SU-DHL-6 (cell line): ENCODE measurements at regions not wholly inside any gene's neighbourhood (a gene's known extent, or its start where the extent isn't known, plus 50 kb on each side); places are given as distances from the start of the nearest gene placed in this dataset.

ENCODE experiments used
- H2AFZ ChIP-seq: fragments of 200-600 bp; sonication (generic); 2 replicates; pipeline ENCODE4 v1.6.1; 2014; ENCODE audit warnings: low read depth, mild to moderate bottlenecking, moderate library complexity, mixed read lengths, antibody characterized with exemption, low read length; ENCODE audit not compliant: severe bottlenecking
- H3F3A ChIP-seq: fragments of 200-600 bp; shearing (Covaris generic); 2 replicates; pipeline ENCODE4 v1.6.0; 2016; ENCODE audit warnings: antibody characterized with exemption, mild to moderate bottlenecking; ENCODE audit not compliant: insufficient read depth
- H3K27ac ChIP-seq: fragments of 200-600 bp; sonication (generic); 2 replicates; pipeline ENCODE4 v1.5.1; 2016; ENCODE audit warnings: low read depth, mild to moderate bottlenecking, low read length, moderate library complexity, mixed read lengths
- H3K27me3 ChIP-seq: fragments of 200-600 bp; sonication (generic), shearing (Covaris generic); 2 replicates; pipeline ENCODE4 v1.6.0; 2014; ENCODE audit warnings: mild to moderate bottlenecking, low read length
- H3K36me3 ChIP-seq: fragments of 200-600 bp; sonication (generic); 2 replicates; pipeline ENCODE4 v1.6.1; 2014; ENCODE audit warnings: mild to moderate bottlenecking, low read length, mixed read lengths
- H3K4me2 ChIP-seq: fragments of 300-600, 200-600 bp; shearing (Covaris generic), sonication (generic); 2 replicates; pipeline ENCODE4 v1.6.0; 2014; ENCODE audit warnings: low read length, low read depth, mild to moderate bottlenecking; ENCODE audit not compliant: poor library complexity, severe bottlenecking
- H3K4me3 ChIP-seq: fragments of 200-600 bp; sonication (generic); 2 replicates; pipeline ENCODE4 v1.5.1; 2014; ENCODE audit warnings: antibody characterized with exemption, low read length, mild to moderate bottlenecking, mixed read lengths; ENCODE audit not compliant: insufficient read depth, poor library complexity, severe bottlenecking
- H3K79me2 ChIP-seq: fragments of 200-600 bp; sonication (generic); 2 replicates; pipeline ENCODE4 v1.6.1; 2014; ENCODE audit warnings: mild to moderate bottlenecking, low read length, moderate library complexity; ENCODE audit not compliant: insufficient read depth
- H3K9ac ChIP-seq: fragments of 200-600 bp; sonication (generic); 2 replicates; pipeline ENCODE4 v1.7.0; 2014; ENCODE audit warnings: mild to moderate bottlenecking, low read length
- H3K9me2 ChIP-seq: fragments of 200-600 bp; sonication (generic); replicated peaks from 2 replicates; pipeline ENCODE4 v1.6.1; 2014; ENCODE audit warnings: low read length; ENCODE audit not compliant: insufficient read depth
- H3K9me3 ChIP-seq: fragments of 200-600 bp; sonication (generic); 2 replicates; pipeline ENCODE4 v1.6.1; 2014; ENCODE audit warnings: low read length, mixed read lengths; ENCODE audit not compliant: insufficient read depth
- H4K20me1 ChIP-seq: fragments of 200-600 bp; sonication (generic); 2 replicates; pipeline ENCODE4 v1.6.1; 2014; ENCODE audit warnings: low read depth, mild to moderate bottlenecking, antibody characterized with exemption, low read length, moderate library complexity, mixed read lengths
- EZH2phosphoT487 ChIP-seq: fragments of 200-600 bp; sonication (generic), shearing (Covaris generic); conservative IDR thresholded peaks from 2 replicates; pipeline ENCODE4 v1.6.1; 2018; ENCODE audit warnings: mild to moderate bottlenecking, antibody characterized with exemption, low read length, moderate library complexity, mixed read lengths
- TF ChIP-seq, protein P1 (sequence below): fragments of 200-600 bp; sonication (generic); IDR thresholded peaks from one replicate; pipeline ENCODE4 v1.5.1; 2017; ENCODE audit warnings: antibody characterized with exemption, mild to moderate bottlenecking, low read length, moderate library complexity; ENCODE audit not compliant: insufficient read depth, poor library complexity, severe bottlenecking

DNA sequence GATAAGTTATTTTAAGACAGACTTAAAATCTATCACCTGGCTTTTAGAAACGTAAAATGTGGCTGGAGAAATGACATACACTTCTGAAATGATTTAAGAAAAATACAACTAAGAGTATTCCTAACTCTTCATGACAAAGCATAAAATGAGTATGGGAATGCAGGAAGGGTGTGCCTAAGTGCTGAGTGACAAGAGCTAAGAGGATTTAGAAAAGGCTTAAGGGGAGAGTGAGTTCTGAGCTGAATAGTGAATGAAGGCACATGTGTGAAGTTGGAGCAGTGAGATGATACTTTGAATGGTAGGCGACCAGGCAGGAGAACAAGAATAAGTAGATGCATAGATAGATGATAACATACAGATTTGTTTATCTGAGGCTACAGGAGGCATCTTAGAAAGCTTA lies 458.3 kb upstream of the TENM3 start:
- H2AFZ ChIP-seq = no peak overlapping the region
- TF ChIP-seq, protein P1, sequence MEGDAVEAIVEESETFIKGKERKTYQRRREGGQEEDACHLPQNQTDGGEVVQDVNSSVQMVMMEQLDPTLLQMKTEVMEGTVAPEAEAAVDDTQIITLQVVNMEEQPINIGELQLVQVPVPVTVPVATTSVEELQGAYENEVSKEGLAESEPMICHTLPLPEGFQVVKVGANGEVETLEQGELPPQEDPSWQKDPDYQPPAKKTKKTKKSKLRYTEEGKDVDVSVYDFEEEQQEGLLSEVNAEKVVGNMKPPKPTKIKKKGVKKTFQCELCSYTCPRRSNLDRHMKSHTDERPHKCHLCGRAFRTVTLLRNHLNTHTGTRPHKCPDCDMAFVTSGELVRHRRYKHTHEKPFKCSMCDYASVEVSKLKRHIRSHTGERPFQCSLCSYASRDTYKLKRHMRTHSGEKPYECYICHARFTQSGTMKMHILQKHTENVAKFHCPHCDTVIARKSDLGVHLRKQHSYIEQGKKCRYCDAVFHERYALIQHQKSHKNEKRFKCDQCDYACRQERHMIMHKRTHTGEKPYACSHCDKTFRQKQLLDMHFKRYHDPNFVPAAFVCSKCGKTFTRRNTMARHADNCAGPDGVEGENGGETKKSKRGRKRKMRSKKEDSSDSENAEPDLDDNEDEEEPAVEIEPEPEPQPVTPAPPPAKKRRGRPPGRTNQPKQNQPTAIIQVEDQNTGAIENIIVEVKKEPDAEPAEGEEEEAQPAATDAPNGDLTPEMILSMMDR = no peak
- no peak for TF ChIP-seq EZH2phosphoT487
- no peak overlapping the region for H3K27ac ChIP-seq
- no peak overlapping the region for H3K9ac ChIP-seq
- no peaks in the 10 kb centered on the region for H4K20me1 ChIP-seq
- no peak overlapping the region for H3K4me2 ChIP-seq
- H3F3A ChIP-seq = no peaks in the 10 kb centered on the region
- no peaks in the 10 kb centered on the region for H3K27me3 ChIP-seq
- H3K36me3 ChIP-seq = no peaks in the 10 kb centered on the region
- H3K79me2 ChIP-seq = no peaks in the 10 kb centered on the region
- no peak overlapping the region for H3K4me3 ChIP-seq
- no peaks in the 10 kb centered on the region for H3K9me2 ChIP-seq
- H3K9me3 ChIP-seq = no peaks in the 10 kb centered on the region

DNA sequence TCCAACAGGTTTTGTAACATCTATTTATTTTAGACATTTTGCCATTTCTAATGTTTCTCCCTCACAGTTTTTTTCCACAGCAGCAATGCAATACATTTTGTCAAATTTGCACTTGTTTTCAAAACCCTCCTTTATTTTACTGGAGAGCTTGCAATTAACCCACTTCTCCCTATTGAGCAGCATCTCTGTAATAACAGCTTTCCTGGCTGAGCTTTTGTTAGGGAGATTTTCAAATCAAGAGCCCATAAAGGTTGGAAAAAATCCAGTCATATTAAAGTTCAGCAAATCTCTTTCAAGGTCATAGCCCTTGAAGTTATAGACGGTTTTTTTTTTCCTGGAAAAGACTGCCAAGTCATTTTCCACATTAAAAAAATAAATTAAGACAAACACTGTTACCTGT lies 450.6 kb upstream of the TENM3 start:
- H4K20me1 ChIP-seq = no peaks in the 10 kb centered on the region
- no peak overlapping the region for H2AFZ ChIP-seq
- H3K9me3 ChIP-seq = no peaks in the 10 kb centered on the region
- H3K4me3 ChIP-seq = no peak overlapping the region
- no peak overlapping the region for H3K4me2 ChIP-seq
- no peaks in the 10 kb centered on the region for H3K27me3 ChIP-seq
- H3K27ac ChIP-seq = no peak overlapping the region
- no peak for TF ChIP-seq EZH2phosphoT487
- TF ChIP-seq, protein P1 = no peak
- H3F3A ChIP-seq = no peaks in the 10 kb centered on the region
- H3K36me3 ChIP-seq = no peaks in the 10 kb centered on the region
- H3K9me2 ChIP-seq = no peaks in the 10 kb centered on the region
- H3K9ac ChIP-seq = no peak overlapping the region
- H3K79me2 ChIP-seq = no peaks in the 10 kb centered on the region

DNA sequence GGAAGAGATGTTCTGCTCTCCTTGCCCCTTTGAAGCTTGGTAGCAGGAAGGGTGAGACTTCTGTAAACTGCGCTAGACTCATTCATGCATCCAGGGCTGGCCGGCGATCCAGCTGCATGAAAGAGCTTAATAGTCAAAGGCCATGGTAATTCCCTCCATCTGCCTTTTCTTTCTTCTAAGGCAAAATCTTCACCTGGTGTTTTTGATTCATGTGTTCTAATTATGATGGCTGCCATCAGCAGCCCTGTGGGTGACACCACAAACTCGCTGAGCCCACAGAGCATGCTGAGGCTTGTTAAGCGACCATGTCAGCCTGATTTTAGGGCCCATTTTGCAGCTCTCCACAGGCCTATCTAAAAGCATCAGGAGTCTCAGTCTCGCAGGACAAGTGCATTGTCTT lies 450.1 kb upstream of the TENM3 start:
- Histone ChIP-seq H3K27me3 (no peaks in the 10 kb centered on the region), H3F3A (no peaks in the 10 kb centered on the region), H3K4me2 (no peak overlapping the region), H3K4me3 (no peak overlapping the region), H3K9me3 (no peaks in the 10 kb centered on the region), H3K36me3 (no peaks in the 10 kb centered on the region), H3K79me2 (no peaks in the 10 kb centered on the region), H3K9ac (no peak overlapping the region), H4K20me1 (no peaks in the 10 kb centered on the region), H3K9me2 (no peaks in the 10 kb centered on the region), H2AFZ (no peak overlapping the region), H3K27ac (no peak overlapping the region)
- TF ChIP-seq EZH2phosphoT487 = no peak

DNA sequence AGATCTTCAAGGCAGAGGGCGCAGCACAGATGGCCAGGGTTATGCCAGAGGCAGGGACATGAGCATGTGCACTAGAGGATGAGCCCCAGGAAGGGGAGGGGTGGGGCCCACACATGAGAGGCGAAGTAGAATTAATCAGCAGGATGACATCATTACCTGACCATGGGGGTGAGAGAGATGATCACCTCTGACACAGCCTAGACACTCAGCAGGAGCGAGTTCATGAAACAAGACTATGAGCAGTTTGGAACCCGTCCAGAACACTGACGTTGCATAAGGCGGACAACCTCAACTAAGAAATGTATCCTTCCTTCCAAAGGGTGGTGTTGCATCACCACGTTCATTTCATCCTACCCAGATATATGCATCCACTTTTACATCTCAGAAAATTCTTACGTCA lies 446.7 kb upstream of the TENM3 start:
- no peaks in the 10 kb centered on the region for H3K36me3 ChIP-seq
- H3K27me3 ChIP-seq = no peaks in the 10 kb centered on the region
- H3K79me2 ChIP-seq = no peaks in the 10 kb centered on the region
- no peaks in the 10 kb centered on the region for H3K9me2 ChIP-seq
- H3K9ac ChIP-seq = no peak overlapping the region
- TF ChIP-seq, protein P1 = no peak
- TF ChIP-seq EZH2phosphoT487 = no peak
- H3K4me3 ChIP-seq = no peak overlapping the region
- no peaks in the 10 kb centered on the region for H3K9me3 ChIP-seq
- no peaks in the 10 kb centered on the region for H3F3A ChIP-seq
- no peaks in the 10 kb centered on the region for H4K20me1 ChIP-seq
- no peak overlapping the region for H2AFZ ChIP-seq
- H3K27ac ChIP-seq = no peak overlapping the region
- no peak overlapping the region for H3K4me2 ChIP-seq
